Peyer's patch (tissue), 4 donors: ENCODE measurements at regions not wholly inside any gene's neighbourhood (a gene's known extent, or its start where the extent isn't known, plus 50 kb on each side); places are given as distances from the start of the nearest gene placed in this dataset.

Source experiments
- DNase-seq, 3 donors: peaks; one replicate each; pipeline ENCODE4 v3.0.0-alpha.2; 2017 to 2019
- H3K27ac ChIP-seq, 4 donors: fragments of 200-600 bp; sonication (generic); one replicate each; pipeline ENCODE4 v1.5.1; 2016 to 2019
- H3K27me3 ChIP-seq, 2 donors: fragments of 200-600 bp; sonication (generic); one replicate each; pipeline ENCODE4 v1.5.1; 2019
- H3K36me3 ChIP-seq, 3 donors: fragments of 200-600 bp; sonication (generic); one replicate each; pipeline ENCODE4 v1.5.1; 2016 to 2019
- H3K4me1 ChIP-seq, 4 donors: fragments of 200-600 bp; sonication (generic); one replicate each; pipeline ENCODE4 v1.5.1; 2016 to 2019
- H3K4me3 ChIP-seq, 4 donors: fragments of 200-600 bp; sonication (generic); 1 replicate in 3 of 4; 2 replicates in 1 of 4; pipeline ENCODE4 v1.5.1; 2016 to 2019; ENCODE audit warnings: mild to moderate bottlenecking in 1 of 4
- H3K9me3 ChIP-seq, 4 donors: fragments of 200-600 bp; sonication (generic); one replicate each; pipeline ENCODE4 v1.5.1; 2016 to 2019; ENCODE audit warnings: mild to moderate bottlenecking in 1 of 4
- CTCF ChIP-seq, 6 experiments: fragments of 450-650 bp in 4 of 6; fragments of 200-600 bp in 2 of 6; sonication (generic) in 1 of 6; IDR thresholded peaks; one replicate each; pipeline ENCODE4 v1.5.1; 2017 to 2019; ENCODE audit warnings: antibody characterized with exemption in 6 of 6, mild to moderate bottlenecking in 3 of 6, moderate library complexity in 1 of 6
- POLR2A ChIP-seq, 2 donors: fragments of 450-650 bp; IDR thresholded peaks; one replicate each; pipeline ENCODE4 v1.5.1; 2017; ENCODE audit warnings: antibody characterized with exemption in 2 of 2, mild to moderate bottlenecking in 2 of 2, moderate library complexity in 2 of 2

- no peak for TF ChIP-seq CTCF (IDR thresholded peaks at IDR 0.05)
- H3K27me3 ChIP-seq, result no peaks in the 10 kb centered on the region
- H3K4me3 ChIP-seq, result no peak overlapping the region
- H3K36me3 ChIP-seq, result no peaks in the 10 kb centered on the region
- peaks cover 0 to 7% (median 0%) of the 10 kb centered on the region in 4 donors for H3K4me1 ChIP-seq
- no peak overlapping the region for H3K27ac ChIP-seq
- DNase-seq, result no peak
- no peaks in the 10 kb centered on the region for H3K9me3 ChIP-seq
Observed at GRCh38 chr11:110032259-110032658, 60.9 kb upstream of the ZC3H12C start.

- no peak overlapping the region for H3K27ac ChIP-seq
- H3K4me1 ChIP-seq, result no peaks in the 10 kb centered on the region
- DNase-seq, result no peak
- no peak overlapping the region for H3K4me3 ChIP-seq
- no peaks in the 10 kb centered on the region for H3K36me3 ChIP-seq
- H3K9me3 ChIP-seq, result no peaks in the 10 kb centered on the region
- no peaks in the 10 kb centered on the region for H3K27me3 ChIP-seq
- TF ChIP-seq POLR2A (IDR thresholded peaks at IDR 0.05) (no peak), CTCF (IDR thresholded peaks at IDR 0.05) (no peak)
Observed at GRCh38 chr11:110032957-110033570, 60.1 kb upstream of the ZC3H12C start.

GRCh38 chr11:110034806-110035205, 58.4 kb upstream of the ZC3H12C start:
- Histone ChIP-seq H3K27ac (no peak overlapping the region), H3K4me1 (no peaks in the 10 kb centered on the region), H3K27me3 (no peaks in the 10 kb centered on the region), H3K4me3 (no peak overlapping the region), H3K9me3 (no peaks in the 10 kb centered on the region), H3K36me3 (no peaks in the 10 kb centered on the region)
- TF ChIP-seq CTCF (IDR thresholded peaks at IDR 0.05), result no peak
- TF ChIP-seq POLR2A (IDR thresholded peaks at IDR 0.05), result no peak
- no peak for DNase-seq

- no peaks in the 10 kb centered on the region for H3K9me3 ChIP-seq
- H3K27ac ChIP-seq, result no peak overlapping the region
- no peak overlapping the region for H3K4me3 ChIP-seq
- no peaks in the 10 kb centered on the region for H3K4me1 ChIP-seq
- no peak for DNase-seq
- TF ChIP-seq POLR2A (IDR thresholded peaks at IDR 0.05), result no peak
- no peak for TF ChIP-seq CTCF (IDR thresholded peaks at IDR 0.05)
- no peaks in the 10 kb centered on the region for H3K27me3 ChIP-seq
- H3K36me3 ChIP-seq, result no peaks in the 10 kb centered on the region
Observed at GRCh38 chr11:110035357-110035756, 57.8 kb upstream of the ZC3H12C start.

- no peak overlapping the region for H3K27ac ChIP-seq
- no peak for DNase-seq
- no peak for TF ChIP-seq CTCF (IDR thresholded peaks at IDR 0.05)
- TF ChIP-seq POLR2A (IDR thresholded peaks at IDR 0.05), result no peak
Observed at GRCh38 chr11:110038201-110038600, 55.0 kb upstream of the ZC3H12C start.

More at GRCh38 chr11:110038201-110038600, 55.0 kb upstream of the ZC3H12C start:
- Histone ChIP-seq H3K4me1 (no peaks in the 10 kb centered on the region), H3K27me3 (no peaks in the 10 kb centered on the region), H3K9me3 (no peaks in the 10 kb centered on the region), H3K36me3 (no peaks in the 10 kb centered on the region), H3K4me3 (no peak overlapping the region)
